ENCODE measurements at regions not wholly inside any gene's neighbourhood (a gene's known extent, or its start where the extent isn't known, plus 50 kb on each side); places are given as distances from the start of the nearest gene placed in this dataset.
A peak's percentile ranks its signal among the peaks of the same experiment; 100 is the strongest.

- TF ChIP-seq CBX1 (IDR thresholded peaks at IDR 0.05; ENCODE audit: low read depth) = peak; percentile 45; the same call in 1 of the 2 replicates
- TF ChIP-seq, protein P1, sequence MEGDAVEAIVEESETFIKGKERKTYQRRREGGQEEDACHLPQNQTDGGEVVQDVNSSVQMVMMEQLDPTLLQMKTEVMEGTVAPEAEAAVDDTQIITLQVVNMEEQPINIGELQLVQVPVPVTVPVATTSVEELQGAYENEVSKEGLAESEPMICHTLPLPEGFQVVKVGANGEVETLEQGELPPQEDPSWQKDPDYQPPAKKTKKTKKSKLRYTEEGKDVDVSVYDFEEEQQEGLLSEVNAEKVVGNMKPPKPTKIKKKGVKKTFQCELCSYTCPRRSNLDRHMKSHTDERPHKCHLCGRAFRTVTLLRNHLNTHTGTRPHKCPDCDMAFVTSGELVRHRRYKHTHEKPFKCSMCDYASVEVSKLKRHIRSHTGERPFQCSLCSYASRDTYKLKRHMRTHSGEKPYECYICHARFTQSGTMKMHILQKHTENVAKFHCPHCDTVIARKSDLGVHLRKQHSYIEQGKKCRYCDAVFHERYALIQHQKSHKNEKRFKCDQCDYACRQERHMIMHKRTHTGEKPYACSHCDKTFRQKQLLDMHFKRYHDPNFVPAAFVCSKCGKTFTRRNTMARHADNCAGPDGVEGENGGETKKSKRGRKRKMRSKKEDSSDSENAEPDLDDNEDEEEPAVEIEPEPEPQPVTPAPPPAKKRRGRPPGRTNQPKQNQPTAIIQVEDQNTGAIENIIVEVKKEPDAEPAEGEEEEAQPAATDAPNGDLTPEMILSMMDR (IDR thresholded peaks at IDR 0.05 in 2 of 3, conservative IDR thresholded peaks at IDR 0.05 in 1 of 3; ENCODE audit: insufficient read depth in 2 of 3, low read depth in 1 of 3, low read length in 3 of 3) = no peak
- no peak for TF ChIP-seq NCOA6 (IDR thresholded peaks at IDR 0.05)
- no peak for TF ChIP-seq MAZ (CRISPR knock-in tag; conservative IDR thresholded peaks at IDR 0.05 in 1 of 2, IDR thresholded peaks at IDR 0.05 in 1 of 2)
- TF ChIP-seq STAT6 (CRISPR knock-in tag; IDR thresholded peaks at IDR 0.05) = no peak
- no peak for TF ChIP-seq NFIC (IDR thresholded peaks at IDR 0.05)
- TF ChIP-seq ZNF24 (IDR thresholded peaks at IDR 0.05) = no peak
Observed at GRCh38 chr2:62284980-62285379, 89.1 kb downstream of the B3GNT2 start.
